HFF-Myc (cell line): ENCODE measurements at regions not wholly inside any gene's neighbourhood (a gene's known extent, or its start where the extent isn't known, plus 50 kb on each side); places are given as distances from the start of the nearest gene placed in this dataset.
"Not testable (repeated sequence)": the region's sequence is repeated elsewhere in the genome, so short reads cannot be mapped to it uniquely, and the experiment has no call there.

Experiments used
- DNase-seq: peaks from one replicate; pipeline ENCODE4 v3.0.0-alpha.2; 2011; ENCODE audit warnings: low read depth; ENCODE audit errors: extremely low read depth
- H3K4me3 ChIP-seq: replicated peaks from 2 replicates; pipeline ENCODE4 v1.5.1; 2011; ENCODE audit warnings: low read depth, mild to moderate bottlenecking, control low read depth, low read length
- TF ChIP-seq, protein P1 (sequence below): IDR thresholded peaks from 2 replicates; pipeline ENCODE4 v1.5.1; 2012; ENCODE audit warnings: mild to moderate bottlenecking, low read depth, low read length, control low read depth; ENCODE audit errors: missing control alignments

DNA sequence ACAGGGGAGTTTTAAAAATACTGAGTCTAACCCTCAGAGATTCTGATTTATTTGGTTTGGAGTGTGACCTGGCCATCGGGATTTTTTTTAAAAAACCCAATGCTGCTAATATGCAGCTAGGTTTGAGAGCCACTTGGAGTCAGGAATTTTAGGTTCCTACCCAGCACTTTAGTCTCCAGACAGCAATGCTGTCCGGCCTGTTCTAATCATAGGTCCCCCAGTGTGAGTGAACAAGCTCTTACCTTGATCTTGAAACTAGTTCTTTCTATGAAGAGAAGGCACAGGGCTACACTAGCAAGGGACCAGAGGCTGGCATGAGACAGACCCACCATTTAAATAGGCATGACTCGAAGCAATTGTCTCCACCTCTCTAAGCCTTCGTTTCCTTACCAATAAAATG, 103.5 kb downstream of the SMIM20 start:
- DNase-seq: no peak
- H3K4me3 ChIP-seq: no peak overlapping the region
- TF ChIP-seq, protein P1, sequence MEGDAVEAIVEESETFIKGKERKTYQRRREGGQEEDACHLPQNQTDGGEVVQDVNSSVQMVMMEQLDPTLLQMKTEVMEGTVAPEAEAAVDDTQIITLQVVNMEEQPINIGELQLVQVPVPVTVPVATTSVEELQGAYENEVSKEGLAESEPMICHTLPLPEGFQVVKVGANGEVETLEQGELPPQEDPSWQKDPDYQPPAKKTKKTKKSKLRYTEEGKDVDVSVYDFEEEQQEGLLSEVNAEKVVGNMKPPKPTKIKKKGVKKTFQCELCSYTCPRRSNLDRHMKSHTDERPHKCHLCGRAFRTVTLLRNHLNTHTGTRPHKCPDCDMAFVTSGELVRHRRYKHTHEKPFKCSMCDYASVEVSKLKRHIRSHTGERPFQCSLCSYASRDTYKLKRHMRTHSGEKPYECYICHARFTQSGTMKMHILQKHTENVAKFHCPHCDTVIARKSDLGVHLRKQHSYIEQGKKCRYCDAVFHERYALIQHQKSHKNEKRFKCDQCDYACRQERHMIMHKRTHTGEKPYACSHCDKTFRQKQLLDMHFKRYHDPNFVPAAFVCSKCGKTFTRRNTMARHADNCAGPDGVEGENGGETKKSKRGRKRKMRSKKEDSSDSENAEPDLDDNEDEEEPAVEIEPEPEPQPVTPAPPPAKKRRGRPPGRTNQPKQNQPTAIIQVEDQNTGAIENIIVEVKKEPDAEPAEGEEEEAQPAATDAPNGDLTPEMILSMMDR: no peak

DNA sequence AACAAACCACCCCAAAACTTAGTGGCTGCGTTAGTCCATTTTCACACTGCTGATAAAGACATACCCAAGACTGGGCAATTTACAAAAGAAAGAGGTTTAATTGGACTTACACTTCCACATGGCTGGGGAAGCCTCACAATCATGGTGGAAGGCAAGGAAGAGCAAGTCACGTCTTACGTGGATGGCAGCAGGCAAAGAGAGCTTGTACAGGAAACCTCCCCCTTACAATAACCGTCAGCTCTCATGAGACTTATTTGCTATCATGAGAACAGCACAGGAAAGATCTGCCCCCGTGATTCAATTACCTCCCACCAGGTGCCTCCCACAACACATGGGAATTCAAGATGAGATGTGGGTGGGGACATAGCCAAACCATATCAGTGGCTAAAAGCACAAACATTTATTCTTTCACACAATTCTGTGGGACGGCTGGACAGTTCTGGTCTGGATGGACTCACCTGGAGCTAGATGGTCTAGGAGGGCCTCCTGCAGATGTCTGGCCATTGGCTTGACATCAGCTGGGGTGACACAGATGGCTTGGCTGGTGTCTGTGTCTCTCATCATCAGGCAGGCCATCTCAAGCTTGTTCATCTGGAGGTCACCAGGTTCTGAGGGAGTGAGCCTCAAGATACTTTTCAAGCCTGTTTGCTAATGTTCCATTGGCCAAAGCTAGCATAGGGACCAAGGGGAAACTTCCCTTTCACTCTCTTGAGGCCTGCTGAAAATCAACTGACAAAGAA, 104.1 kb downstream of the SMIM20 start:
- DNase-seq, H3K4me3 ChIP-seq: not testable (repeated sequence)

DNA sequence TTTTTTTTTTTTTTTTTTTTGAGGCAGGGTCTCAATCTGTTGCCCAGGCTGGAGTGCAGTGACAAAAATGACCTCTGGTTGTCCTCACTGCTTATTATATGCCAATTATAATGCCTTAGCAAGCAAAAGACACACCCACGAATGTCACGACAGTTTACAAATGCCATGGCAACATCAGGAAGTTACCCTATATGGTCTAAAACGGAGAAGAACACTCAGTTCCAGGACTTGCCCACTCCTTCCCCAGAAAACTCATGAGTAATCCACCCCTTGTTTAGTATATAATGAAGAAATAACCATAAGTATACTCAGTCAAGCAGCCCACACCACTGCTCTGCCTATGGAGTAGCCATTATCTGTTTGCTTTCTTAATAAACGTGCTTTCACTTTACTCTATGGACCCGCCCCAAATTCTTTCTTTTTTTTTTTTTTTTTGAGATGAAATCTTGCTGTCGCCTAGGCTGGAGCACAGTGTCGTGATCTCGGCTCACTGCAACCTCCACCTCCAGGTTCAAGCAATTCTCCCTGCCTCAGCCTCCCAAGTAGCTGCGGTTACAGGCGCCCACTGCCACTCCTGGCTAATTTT, 106.2 kb downstream of the SMIM20 start:
- no peak for DNase-seq
- no peak overlapping the region for H3K4me3 ChIP-seq
- TF ChIP-seq, protein P1: no peak

DNA sequence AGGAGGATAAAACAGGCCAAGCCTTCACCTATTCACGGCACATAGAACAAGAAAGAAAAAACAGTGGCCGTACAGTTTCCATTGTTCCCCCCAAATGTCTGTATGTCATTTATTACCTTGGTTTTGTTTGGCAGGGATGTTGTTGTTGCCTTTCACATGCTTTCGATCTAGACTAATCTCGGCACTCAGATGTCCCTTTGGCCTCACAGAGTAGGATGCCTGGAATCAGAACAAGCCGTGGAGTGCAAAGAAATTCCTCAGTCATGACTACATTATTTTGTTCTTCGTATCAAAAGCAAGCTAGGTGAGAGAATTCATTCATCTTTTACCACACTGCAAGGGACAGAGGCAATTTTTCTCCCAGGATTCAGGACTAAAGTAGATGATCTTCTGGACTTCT, 106.9 kb downstream of the SMIM20 start:
- TF ChIP-seq, protein P1: no peak
- no peak for DNase-seq
- no peak overlapping the region for H3K4me3 ChIP-seq

DNA sequence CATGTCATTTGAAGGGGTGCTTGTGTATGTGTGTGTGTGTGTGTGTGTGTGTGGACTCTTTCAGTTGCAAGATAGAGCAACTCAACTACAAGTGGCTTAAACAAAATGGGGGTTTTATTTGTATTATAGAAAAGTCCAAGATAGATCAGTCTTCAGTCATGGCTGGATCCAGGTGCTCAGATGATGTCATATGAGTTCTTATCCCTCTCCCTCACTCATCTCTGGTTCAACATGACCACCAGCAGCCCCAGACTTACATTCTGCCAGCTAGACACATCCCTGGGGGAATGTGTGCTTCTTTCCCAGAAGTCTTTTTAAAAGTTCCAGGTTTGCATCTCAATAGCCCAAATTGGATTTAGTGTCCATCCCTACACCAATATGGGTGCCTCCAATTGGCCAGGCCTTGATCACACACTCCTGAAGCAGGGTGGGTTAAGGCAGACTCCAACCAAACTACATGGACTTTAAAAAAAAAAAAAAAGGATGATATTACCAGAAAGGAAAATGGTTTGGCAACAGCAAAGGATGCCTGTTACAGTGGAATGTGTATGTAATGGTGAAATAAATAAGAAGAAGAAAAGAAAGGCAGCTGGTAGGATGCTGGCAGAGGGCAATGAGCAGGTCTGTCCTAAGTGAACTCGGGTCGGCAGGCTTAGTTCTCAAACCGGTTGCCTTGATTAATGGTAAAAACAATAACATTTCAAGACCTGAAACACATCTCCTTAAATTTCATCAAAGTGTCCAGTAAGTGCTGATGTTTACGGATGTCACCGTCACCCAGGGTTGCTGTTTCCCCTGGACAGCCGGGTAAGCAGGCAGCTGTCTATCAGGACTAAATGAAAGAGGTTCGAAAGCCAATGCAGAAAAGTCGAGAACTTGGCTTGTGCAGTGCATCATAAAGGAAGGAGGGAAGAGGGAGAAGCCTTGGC, 107.7 kb downstream of the SMIM20 start:
- TF ChIP-seq, protein P1: no peak
- no peak for DNase-seq
- H3K4me3 ChIP-seq: no peak overlapping the region

DNA sequence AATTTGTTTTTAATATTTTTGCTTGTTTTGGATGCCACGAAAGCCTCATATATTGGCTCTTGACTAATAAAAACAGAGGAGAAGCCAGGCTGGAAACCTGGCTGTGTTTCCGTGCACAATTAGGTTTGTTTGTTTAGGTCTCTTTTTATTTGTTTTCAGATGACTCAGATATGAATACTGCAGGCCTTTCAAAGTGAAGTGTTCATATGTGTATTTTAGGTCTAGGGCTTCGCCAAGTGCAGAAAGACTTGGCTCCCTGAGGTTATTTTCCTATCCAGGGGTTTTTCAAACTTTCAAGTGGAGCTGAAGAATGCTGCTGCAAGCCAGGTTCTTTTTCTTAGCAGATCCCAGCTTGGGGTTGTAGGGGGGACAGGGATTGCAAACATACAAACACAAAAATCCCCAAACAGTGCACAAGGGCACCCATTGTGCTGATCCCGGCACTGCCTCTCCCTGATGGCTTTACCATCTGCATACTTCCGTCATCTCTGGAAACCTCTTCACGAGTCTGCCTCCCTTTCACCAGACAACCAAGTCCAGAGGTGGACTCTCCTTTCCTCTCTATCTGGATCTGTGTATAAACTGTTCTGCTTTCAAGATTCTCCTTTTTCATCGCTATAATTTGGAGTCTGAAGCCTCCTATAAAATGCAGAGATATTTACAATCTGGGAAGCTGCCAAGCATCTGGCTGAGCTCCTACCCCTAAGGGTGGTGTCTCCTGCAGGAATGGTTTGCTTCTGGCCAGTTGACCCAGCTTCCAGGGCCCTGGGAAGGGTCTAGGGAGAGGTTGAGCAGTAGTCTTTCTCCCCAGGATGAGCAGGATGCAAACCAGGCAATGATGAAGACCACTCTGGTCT, 108.6 kb downstream of the SMIM20 start:
- no peak for DNase-seq
- no peak overlapping the region for H3K4me3 ChIP-seq
- TF ChIP-seq, protein P1: no peak
